ENCODE measurements at regions not wholly inside any gene's neighbourhood (a gene's known extent, or its start where the extent isn't known, plus 50 kb on each side); places are given as distances from the start of the nearest gene placed in this dataset.
"Not testable (repeated sequence)": the region's sequence is repeated elsewhere in the genome, so short reads cannot be mapped to it uniquely, and the experiment has no call there.

DNA sequence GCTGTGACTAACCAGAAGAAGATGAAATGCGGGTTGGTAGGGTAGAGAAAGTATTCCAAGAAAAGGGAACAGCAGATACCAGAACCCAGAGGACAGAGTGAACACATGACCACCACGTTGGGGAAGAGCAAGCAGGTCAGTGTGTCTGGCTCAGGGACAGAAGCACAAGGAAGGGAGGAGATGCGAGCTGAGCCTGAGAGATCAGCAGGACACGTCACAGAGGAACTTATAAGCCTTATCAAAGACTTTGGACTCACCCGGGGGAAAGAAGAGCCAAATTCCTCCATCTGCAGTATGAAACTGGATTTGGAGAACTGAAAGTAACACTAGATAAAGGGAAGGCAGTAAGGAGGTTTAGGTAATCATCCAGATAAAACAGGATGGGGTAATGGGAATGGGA, 232.1 kb upstream of the NPVF start:
- H3K36me3 ChIP-seq (ENCODE audit: control insufficient read depth in 1 of 2, insufficient read depth in 2 of 2, low read length in 2 of 2) = no peaks in the 10 kb centered on the region
- H3K9ac ChIP-seq (ENCODE audit: low read depth in 1 of 2, low read length in 2 of 2) = no peak overlapping the region
- peaks cover 0 to 1% of the 10 kb centered on the region in 2 donors for H3K27me3 ChIP-seq (ENCODE audit: control insufficient read depth in 1 of 2, insufficient read depth in 2 of 2, low read length in 2 of 2)
- H3K4me1 ChIP-seq (ENCODE audit: control insufficient read depth in 1 of 2, insufficient read depth in 2 of 2, low read length in 2 of 2) = peaks cover 8 to 12% of the 10 kb centered on the region in 2 donors
- no peaks in the 10 kb centered on the region for H3K9me3 ChIP-seq (ENCODE audit: control insufficient read depth in 1 of 2, low read length in 2 of 2)
- no peak overlapping the region for H3K27ac ChIP-seq (ENCODE audit: low read depth, low read length)
- H3K4me3 ChIP-seq (ENCODE audit: low read depth in 1 of 2, low read length in 2 of 2) = no peak overlapping the region

- Histone ChIP-seq H3K9ac (ENCODE audit: low read depth in 1 of 2, low read length in 2 of 2) (no peak overlapping the region), H3K9me3 (ENCODE audit: control insufficient read depth in 1 of 2, low read length in 2 of 2) (no peaks in the 10 kb centered on the region), H3K27ac (ENCODE audit: low read depth, low read length) (no peak overlapping the region), H3K36me3 (ENCODE audit: control insufficient read depth in 1 of 2, insufficient read depth in 2 of 2, low read length in 2 of 2) (no peaks in the 10 kb centered on the region), H3K27me3 (ENCODE audit: control insufficient read depth in 1 of 2, insufficient read depth in 2 of 2, low read length in 2 of 2) (peaks cover 0 to 3% of the 10 kb centered on the region in 2 donors), H3K4me1 (ENCODE audit: control insufficient read depth in 1 of 2, insufficient read depth in 2 of 2, low read length in 2 of 2) (no peaks in the 10 kb centered on the region), H3K4me3 (ENCODE audit: low read depth in 1 of 2, low read length in 2 of 2) (no peak overlapping the region)
Measured at GRCh38 chr7:25469669-25470068, 241.4 kb upstream of the NPVF start.

- no peaks in the 10 kb centered on the region for H3K36me3 ChIP-seq (ENCODE audit: control insufficient read depth in 1 of 2, insufficient read depth in 2 of 2, low read length in 2 of 2)
- no peaks in the 10 kb centered on the region for H3K27me3 ChIP-seq (ENCODE audit: control insufficient read depth in 1 of 2, insufficient read depth in 2 of 2, low read length in 2 of 2)
- H3K9ac ChIP-seq (ENCODE audit: low read depth in 1 of 2, low read length in 2 of 2) = no peak overlapping the region
- H3K4me3 ChIP-seq (ENCODE audit: low read depth in 1 of 2, low read length in 2 of 2) = no peak overlapping the region
- H3K27ac ChIP-seq (ENCODE audit: low read depth, low read length) = no peak overlapping the region
- no peaks in the 10 kb centered on the region for H3K4me1 ChIP-seq (ENCODE audit: control insufficient read depth in 1 of 2, insufficient read depth in 2 of 2, low read length in 2 of 2)
- H3K9me3 ChIP-seq (ENCODE audit: control insufficient read depth in 1 of 2, low read length in 2 of 2) = no peaks in the 10 kb centered on the region
Measured at GRCh38 chr7:25476863-25477499, 248.7 kb upstream of the NPVF start.

GRCh38 chr7:25478221-25478620, 249.9 kb upstream of the NPVF start:
- not testable (repeated sequence) for H3K27ac ChIP-seq (ENCODE audit: low read depth, low read length); H3K27me3 ChIP-seq (ENCODE audit: control insufficient read depth in 1 of 2, insufficient read depth in 2 of 2, low read length in 2 of 2); H3K4me1 ChIP-seq (ENCODE audit: control insufficient read depth in 1 of 2, insufficient read depth in 2 of 2, low read length in 2 of 2); H3K9me3 ChIP-seq (ENCODE audit: control insufficient read depth in 1 of 2, low read length in 2 of 2); H3K36me3 ChIP-seq (ENCODE audit: control insufficient read depth in 1 of 2, insufficient read depth in 2 of 2, low read length in 2 of 2); H3K9ac ChIP-seq (ENCODE audit: low read depth in 1 of 2, low read length in 2 of 2); H3K4me3 ChIP-seq (ENCODE audit: low read depth in 1 of 2, low read length in 2 of 2)

GRCh38 chr7:25478925-25479324, 250.6 kb upstream of the NPVF start:
- Histone ChIP-seq H3K27me3 (ENCODE audit: control insufficient read depth in 1 of 2, insufficient read depth in 2 of 2, low read length in 2 of 2) (no peaks in the 10 kb centered on the region), H3K4me1 (ENCODE audit: control insufficient read depth in 1 of 2, insufficient read depth in 2 of 2, low read length in 2 of 2) (no peaks in the 10 kb centered on the region), H3K9me3 (ENCODE audit: control insufficient read depth in 1 of 2, low read length in 2 of 2) (no peaks in the 10 kb centered on the region), H3K9ac (ENCODE audit: low read depth in 1 of 2, low read length in 2 of 2) (no peak overlapping the region), H3K4me3 (ENCODE audit: low read depth in 1 of 2, low read length in 2 of 2) (no peak overlapping the region), H3K27ac (ENCODE audit: low read depth, low read length) (no peak overlapping the region), H3K36me3 (ENCODE audit: control insufficient read depth in 1 of 2, insufficient read depth in 2 of 2, low read length in 2 of 2) (no peaks in the 10 kb centered on the region)

DNA sequence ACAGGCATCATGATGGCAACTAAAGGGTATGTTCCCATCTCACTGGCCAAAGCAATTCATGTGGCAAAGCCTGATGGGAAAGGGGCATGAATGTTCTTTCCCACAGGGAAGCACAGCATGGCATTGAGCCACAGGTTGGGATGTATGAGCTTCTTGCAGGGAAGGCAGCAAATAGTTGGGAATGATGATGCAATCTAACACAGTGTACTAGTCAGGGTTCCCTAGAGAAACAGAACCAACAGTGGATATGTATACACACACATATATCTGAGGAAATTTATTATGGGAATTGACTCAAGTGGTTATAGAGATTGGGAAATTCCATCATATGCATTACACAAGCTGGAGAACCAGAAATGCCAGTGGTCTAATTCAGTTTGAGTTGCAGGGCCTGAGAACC, 253.6 kb upstream of the NPVF start:
- Histone ChIP-seq H3K36me3 (ENCODE audit: control insufficient read depth in 1 of 2, insufficient read depth in 2 of 2, low read length in 2 of 2) (no peaks in the 10 kb centered on the region), H3K9me3 (ENCODE audit: control insufficient read depth in 1 of 2, low read length in 2 of 2) (no peaks in the 10 kb centered on the region), H3K9ac (ENCODE audit: low read depth in 1 of 2, low read length in 2 of 2) (no peak overlapping the region), H3K4me3 (ENCODE audit: low read depth in 1 of 2, low read length in 2 of 2) (no peak overlapping the region), H3K27ac (ENCODE audit: low read depth, low read length) (no peak overlapping the region), H3K27me3 (ENCODE audit: control insufficient read depth in 1 of 2, insufficient read depth in 2 of 2, low read length in 2 of 2) (no peaks in the 10 kb centered on the region), H3K4me1 (ENCODE audit: control insufficient read depth in 1 of 2, insufficient read depth in 2 of 2, low read length in 2 of 2) (no peaks in the 10 kb centered on the region)

GRCh38 chr7:25482631-25483030, 254.3 kb upstream of the NPVF start:
- H3K27ac ChIP-seq (ENCODE audit: low read depth, low read length) = no peak overlapping the region
- no peak overlapping the region for H3K9ac ChIP-seq (ENCODE audit: low read depth in 1 of 2, low read length in 2 of 2)
- no peak overlapping the region for H3K4me3 ChIP-seq (ENCODE audit: low read depth in 1 of 2, low read length in 2 of 2)
- no peaks in the 10 kb centered on the region for H3K9me3 ChIP-seq (ENCODE audit: control insufficient read depth in 1 of 2, low read length in 2 of 2)
- no peaks in the 10 kb centered on the region for H3K36me3 ChIP-seq (ENCODE audit: control insufficient read depth in 1 of 2, insufficient read depth in 2 of 2, low read length in 2 of 2)
- no peaks in the 10 kb centered on the region for H3K27me3 ChIP-seq (ENCODE audit: control insufficient read depth in 1 of 2, insufficient read depth in 2 of 2, low read length in 2 of 2)
- H3K4me1 ChIP-seq (ENCODE audit: control insufficient read depth in 1 of 2, insufficient read depth in 2 of 2, low read length in 2 of 2) = no peaks in the 10 kb centered on the region

- H3K9ac ChIP-seq (ENCODE audit: low read depth in 1 of 2, low read length in 2 of 2) = no peak overlapping the region
- H3K4me3 ChIP-seq (ENCODE audit: low read depth in 1 of 2, low read length in 2 of 2) = no peak overlapping the region
- H3K9me3 ChIP-seq (ENCODE audit: control insufficient read depth in 1 of 2, low read length in 2 of 2) = no peaks in the 10 kb centered on the region
- H3K4me1 ChIP-seq (ENCODE audit: control insufficient read depth in 1 of 2, insufficient read depth in 2 of 2, low read length in 2 of 2) = no peaks in the 10 kb centered on the region
- no peaks in the 10 kb centered on the region for H3K36me3 ChIP-seq (ENCODE audit: control insufficient read depth in 1 of 2, insufficient read depth in 2 of 2, low read length in 2 of 2)
- no peak overlapping the region for H3K27ac ChIP-seq (ENCODE audit: low read depth, low read length)
- no peaks in the 10 kb centered on the region for H3K27me3 ChIP-seq (ENCODE audit: control insufficient read depth in 1 of 2, insufficient read depth in 2 of 2, low read length in 2 of 2)
Measured at GRCh38 chr7:25485026-25485425, 256.7 kb upstream of the NPVF start.

DNA sequence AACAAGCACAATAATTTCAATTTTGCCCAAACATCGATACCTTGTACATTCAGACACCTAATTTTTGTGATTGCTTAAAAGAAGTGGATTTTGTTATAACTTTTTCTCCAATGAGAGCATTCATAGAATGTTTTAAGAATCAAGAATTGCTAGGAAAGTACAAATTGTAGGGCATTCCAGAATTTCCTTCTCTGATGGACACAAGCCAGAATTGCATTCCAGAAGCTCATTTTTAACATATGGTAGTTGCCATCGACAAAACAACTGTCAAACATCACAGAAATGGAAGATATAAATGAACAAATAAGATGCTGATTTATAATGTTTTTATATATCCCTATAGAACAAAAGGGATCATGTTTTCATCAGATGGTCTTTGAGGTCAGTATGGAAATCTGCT, 258.4 kb upstream of the NPVF start:
- Histone ChIP-seq H3K4me1 (ENCODE audit: control insufficient read depth in 1 of 2, insufficient read depth in 2 of 2, low read length in 2 of 2) (no peaks in the 10 kb centered on the region), H3K9ac (ENCODE audit: low read depth in 1 of 2, low read length in 2 of 2) (no peak overlapping the region), H3K36me3 (ENCODE audit: control insufficient read depth in 1 of 2, insufficient read depth in 2 of 2, low read length in 2 of 2) (no peaks in the 10 kb centered on the region), H3K9me3 (ENCODE audit: control insufficient read depth in 1 of 2, low read length in 2 of 2) (no peaks in the 10 kb centered on the region), H3K27ac (ENCODE audit: low read depth, low read length) (no peak overlapping the region), H3K4me3 (ENCODE audit: low read depth in 1 of 2, low read length in 2 of 2) (no peak overlapping the region), H3K27me3 (ENCODE audit: control insufficient read depth in 1 of 2, insufficient read depth in 2 of 2, low read length in 2 of 2) (no peaks in the 10 kb centered on the region)

DNA sequence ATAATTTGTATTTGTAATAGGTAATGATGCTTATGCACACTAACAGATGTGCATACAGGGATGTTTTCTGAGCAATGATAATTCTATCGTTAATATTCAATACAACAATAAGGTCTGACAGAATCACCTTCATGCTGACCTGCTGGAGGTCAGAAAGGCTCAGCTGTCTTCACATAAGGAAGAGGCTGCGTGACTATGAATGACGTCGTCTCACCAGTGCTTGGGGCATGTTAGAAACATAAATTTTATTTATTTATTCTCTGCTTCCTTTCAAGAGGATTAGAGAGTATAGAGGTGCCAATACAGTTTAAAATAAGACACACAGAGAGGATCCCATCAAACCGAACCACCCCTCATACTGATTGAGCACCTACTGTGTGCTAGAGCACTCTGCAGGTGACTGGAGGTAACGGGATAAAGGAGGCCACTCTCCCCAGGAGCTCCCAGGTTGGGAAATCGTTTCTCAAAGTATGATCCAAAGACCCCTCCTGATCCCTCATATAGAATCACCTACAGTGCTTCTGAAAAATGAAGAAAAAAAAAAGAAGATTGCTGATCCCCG, 265.6 kb upstream of the NPVF start:
- Histone ChIP-seq H3K4me1 (ENCODE audit: control insufficient read depth in 1 of 2, insufficient read depth in 2 of 2, low read length in 2 of 2) (peaks cover 4 to 7% of the 10 kb centered on the region in 2 donors), H3K4me3 (ENCODE audit: low read depth in 1 of 2, low read length in 2 of 2) (no peak overlapping the region), H3K36me3 (ENCODE audit: control insufficient read depth in 1 of 2, insufficient read depth in 2 of 2, low read length in 2 of 2) (no peaks in the 10 kb centered on the region), H3K27me3 (ENCODE audit: control insufficient read depth in 1 of 2, insufficient read depth in 2 of 2, low read length in 2 of 2) (no peaks in the 10 kb centered on the region), H3K9ac (ENCODE audit: low read depth in 1 of 2, low read length in 2 of 2) (no peak overlapping the region), H3K27ac (ENCODE audit: low read depth, low read length) (no peak overlapping the region), H3K9me3 (ENCODE audit: control insufficient read depth in 1 of 2, low read length in 2 of 2) (no peaks in the 10 kb centered on the region)
